HG03571 (cell line): ENCODE measurements at regions not wholly inside any gene's neighbourhood (a gene's known extent, or its start where the extent isn't known, plus 50 kb on each side); places are given as distances from the start of the nearest gene placed in this dataset.
"Not testable (repeated sequence)": the region's sequence is repeated elsewhere in the genome, so short reads cannot be mapped to it uniquely, and the experiment has no call there.

Experiments
- ATAC-seq: cut with Tn5 transposase; IDR thresholded peaks from one replicate; pipeline ENCODE4 v1.9.1; 2021; ENCODE audit not compliant: unreplicated experiment

GRCh38 chr10:2893991-2894390 is 173.4 kb upstream of the PFKP start:
- ATAC-seq, result no peak

DNA sequence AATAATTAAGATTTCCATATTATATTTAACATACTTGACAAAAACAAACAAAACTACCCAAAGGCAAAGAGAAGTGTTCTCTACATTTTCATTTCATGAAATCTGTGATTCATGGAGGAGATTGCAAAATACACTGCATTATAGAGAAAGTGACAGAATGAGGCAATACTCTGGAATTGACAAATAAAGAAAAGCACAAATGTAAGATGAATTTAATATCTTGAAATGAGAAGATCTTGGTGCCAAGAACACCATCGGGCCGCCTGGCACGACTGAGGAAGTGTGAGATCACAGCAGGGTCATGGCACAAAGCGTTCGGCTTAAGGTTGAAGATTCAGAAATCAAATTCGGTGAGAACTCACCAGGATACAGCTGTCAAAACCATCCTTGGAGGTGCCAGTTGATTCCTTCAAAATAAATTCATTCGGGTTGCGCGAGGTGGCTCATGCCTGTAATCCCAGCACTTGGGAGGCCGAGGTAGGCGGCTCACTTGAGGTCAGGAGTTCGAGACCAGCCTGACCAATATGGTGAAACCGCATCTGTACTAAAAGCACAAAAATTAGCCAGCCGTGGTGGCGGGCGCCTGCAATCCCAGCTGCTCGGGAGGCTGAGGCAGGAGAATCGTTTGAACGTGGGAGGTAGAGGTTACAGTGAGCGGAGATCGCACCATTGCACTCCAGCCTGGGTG is 174.0 kb upstream of the PFKP start:
- ATAC-seq, result no peak

DNA sequence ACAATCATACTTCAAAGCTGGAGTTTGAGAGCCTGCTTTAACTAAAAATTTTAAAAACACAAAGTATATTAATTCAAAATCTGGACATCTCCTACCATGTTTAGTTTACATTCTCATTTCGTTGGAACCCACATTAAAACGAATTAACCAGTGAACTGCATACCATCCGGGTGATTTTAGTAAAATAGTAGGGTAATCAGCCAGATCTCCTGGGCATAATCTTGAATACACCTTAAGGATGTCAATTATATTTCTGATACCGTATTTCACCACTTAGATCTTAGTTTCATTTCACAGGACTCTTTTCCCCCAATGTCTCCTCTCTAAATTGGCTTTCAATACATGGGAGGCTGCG is 175.6 kb upstream of the PFKP start:
- ATAC-seq, result no peak

DNA sequence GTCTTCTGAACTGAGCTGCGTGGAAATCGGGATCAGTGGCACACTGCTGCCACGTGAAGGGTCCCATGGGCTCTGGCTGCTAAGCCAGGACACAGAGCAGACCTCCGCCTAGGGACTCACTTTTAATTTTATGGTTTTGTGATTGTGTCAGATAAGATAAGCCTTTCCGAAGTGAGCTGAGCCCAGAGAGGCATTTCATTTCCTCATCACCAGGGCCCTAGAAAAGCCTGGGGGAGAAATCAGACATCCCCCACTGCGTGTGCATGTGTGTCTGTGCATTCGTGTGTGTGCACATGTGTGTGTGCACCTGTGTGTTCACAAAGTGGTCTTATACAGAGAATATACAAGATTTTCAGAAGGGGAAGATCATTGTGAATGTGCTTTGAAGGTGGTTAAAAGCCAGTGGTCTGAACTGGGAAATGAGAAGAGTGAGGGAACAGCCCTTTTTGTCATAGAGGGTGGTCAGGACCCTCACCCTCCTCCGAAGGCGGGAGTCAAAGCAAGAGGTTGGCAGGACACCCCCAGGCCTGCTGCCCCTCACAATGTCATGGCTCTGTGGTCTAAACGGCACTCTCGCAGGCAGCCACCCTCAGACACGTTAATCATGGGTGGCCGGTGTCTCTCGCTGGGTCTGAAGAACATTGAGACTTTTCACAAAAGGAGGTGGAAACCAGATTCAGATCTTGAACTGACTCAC is 176.1 kb upstream of the PFKP start:
- ATAC-seq, result no peak

DNA sequence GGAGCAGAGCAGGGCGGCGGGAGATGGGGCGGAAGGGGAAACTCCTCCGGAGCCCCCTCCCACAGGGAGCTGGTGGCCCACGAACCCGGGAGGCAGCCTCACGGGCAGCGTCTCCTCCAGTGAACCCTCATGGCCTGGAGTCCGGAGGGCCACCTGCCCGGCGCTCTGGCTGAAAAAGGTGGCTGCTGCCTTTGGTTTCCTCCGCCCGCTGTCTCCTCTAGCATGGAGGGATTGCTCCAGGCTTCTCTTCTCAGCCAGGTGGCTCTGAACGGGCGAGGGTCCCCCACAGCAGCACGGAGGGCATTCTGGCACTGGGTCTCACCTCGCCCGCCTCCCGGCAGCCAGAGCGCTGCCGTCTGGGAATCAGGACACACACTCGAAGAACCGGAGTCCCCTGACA is 177.3 kb upstream of the PFKP start:
- no peak for ATAC-seq

GRCh38 chr10:2888403-2889004 is 178.8 kb upstream of the PFKP start:
- ATAC-seq, result no peak

DNA sequence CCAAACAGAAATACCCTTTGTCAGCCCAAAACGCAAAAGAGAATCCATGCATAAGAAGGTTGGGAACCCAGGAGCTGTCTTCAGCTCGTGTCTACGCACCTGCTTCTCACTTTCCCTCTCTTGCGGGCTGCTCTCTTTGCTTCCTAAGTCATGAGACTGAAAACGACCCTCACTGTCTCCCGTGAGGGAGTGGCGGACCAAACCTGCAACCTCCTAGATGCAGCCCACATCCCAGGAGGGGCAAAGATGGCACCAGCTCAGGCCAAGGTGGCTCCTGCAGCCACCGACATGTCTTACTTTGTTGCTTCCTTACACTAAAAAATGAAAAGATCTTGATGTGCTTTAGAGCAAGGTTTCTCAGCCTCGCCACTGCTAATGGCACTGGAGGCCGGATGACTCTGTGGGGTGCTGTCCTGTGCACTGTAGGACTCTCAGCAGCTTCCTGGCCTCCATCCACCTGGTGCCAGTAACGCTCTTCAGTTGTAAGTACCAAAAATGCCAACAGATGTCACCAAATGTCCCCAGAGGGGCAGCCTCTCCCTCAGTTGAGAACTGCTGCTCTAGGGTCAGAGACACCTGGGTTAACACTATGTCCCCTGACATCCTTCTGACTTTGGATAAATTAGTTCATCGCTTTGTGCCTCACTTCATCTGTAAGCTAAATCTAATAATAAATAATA is 179.8 kb upstream of the PFKP start:
- no peak for ATAC-seq

- no peak for ATAC-seq
These were observed 180.7 kb upstream of the PFKP start for GRCh38 chr10:2886662-2887061.

DNA sequence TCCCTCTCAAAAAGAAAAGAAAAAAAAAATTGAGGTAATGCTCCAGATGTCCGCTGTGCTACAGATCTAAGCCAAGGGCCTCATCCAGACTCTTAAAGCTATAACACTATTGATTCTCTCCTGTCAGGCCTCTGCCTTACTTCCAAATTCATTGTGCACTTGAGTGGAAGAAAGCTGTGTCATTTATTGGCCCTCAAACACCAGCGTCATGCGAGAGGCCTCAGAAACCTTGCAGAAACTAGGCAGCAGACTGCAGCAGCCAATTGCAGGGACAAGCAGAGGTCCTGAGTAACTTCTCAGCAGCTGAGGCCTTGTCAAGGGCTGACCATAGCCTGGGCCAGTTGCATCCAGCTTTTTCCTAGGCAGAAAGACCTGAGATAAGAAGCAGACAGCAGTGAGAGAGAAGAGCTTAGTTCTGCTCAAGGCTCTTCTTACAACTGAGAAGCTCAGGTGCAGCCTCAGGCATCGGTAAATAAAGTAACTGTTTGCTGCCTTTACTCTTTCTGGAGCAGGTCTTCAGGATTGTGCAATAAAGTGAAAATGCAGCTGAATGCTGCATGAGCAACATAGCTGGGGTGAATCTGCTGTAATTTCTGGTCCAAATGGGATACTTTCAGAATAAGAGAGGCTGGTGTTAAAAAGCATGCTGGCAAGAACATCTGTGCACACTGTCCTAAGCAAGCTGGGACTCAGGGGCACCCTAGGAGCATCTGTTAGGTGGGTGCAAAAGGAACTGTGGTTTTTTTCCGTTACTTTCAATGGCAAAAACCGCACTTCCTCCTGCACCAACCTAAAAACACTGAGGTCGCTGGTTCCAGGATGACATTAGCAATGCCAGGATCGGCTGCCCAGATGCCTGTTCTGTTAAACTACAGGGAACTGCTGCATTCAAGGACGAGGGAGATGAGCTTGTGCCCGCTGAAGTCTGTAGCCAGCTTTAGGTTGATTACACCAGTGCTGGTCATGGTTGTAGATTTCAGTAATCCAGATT is 181.8 kb upstream of the PFKP start:
- no peak for ATAC-seq

GRCh38 chr10:2883983-2884540 is 183.3 kb upstream of the PFKP start:
- not testable (repeated sequence) for ATAC-seq

DNA sequence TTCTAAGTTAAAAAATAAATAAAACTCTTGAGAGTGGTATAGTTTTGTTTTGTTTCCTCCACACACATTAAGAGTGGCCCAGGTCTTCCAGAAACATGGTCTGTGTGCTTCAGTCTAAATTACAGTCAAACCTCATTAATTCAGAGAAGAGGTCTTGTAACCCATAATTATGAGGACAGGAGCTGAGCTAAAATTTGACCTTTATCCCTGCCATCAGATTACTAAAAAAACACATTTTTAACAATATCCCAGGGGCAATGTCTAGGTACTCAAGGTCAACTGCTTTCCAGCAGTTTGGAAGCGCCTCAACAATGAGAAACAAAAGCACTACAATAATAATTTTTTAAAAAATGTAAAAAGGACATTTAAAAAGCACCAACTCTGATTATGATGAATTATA is 184.1 kb upstream of the PFKP start:
- no peak for ATAC-seq

DNA sequence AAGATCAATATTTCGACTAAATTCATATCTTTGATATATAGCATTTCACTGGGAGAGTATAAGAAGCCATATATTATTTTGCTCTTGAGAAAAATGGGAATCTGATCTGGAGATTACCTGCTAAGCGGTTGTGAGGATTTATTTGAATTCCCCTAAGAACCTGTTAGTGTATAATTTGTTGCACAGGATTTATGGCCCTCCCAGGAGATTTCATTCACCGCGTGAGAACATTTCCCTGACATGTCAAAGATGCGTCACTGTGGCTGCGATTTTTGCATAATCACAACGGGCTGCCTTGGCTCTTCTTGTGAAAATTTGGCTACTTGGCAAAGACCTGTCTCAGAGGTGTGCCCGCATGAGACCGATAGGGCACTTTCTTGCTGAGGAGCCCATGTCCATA is 184.7 kb upstream of the PFKP start:
- ATAC-seq, result no peak

GRCh38 chr10:2881720-2882620 is 185.4 kb upstream of the PFKP start:
- ATAC-seq, result no peak

- not testable (repeated sequence) for ATAC-seq
These were observed 187.3 kb upstream of the PFKP start for GRCh38 chr10:2880050-2880449.

GRCh38 chr10:2878818-2879217 is 188.5 kb upstream of the PFKP start:
- no peak for ATAC-seq

GRCh38 chr10:2876032-2876431 is 191.3 kb upstream of the PFKP start:
- ATAC-seq, result no peak

DNA sequence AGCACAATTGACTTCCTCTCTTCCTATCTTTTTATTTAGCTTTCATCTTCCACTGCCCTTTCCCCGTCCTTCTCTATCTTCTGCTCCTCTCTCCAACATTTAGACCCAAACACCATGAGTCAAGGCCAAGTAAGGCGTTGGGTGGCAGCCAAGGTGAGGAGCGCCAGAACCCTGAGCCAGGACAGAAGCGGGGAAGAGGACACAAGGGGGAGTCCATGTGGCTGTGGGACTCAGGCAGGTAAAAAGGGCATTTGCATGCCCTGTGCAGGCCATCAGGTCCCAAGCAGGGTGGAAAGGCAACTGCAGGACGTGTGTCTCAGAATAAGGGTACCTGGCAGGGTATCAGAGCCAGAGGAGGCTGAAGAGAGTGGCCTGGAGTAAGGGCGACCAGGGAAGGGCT is 192.4 kb upstream of the PFKP start:
- ATAC-seq, result no peak

DNA sequence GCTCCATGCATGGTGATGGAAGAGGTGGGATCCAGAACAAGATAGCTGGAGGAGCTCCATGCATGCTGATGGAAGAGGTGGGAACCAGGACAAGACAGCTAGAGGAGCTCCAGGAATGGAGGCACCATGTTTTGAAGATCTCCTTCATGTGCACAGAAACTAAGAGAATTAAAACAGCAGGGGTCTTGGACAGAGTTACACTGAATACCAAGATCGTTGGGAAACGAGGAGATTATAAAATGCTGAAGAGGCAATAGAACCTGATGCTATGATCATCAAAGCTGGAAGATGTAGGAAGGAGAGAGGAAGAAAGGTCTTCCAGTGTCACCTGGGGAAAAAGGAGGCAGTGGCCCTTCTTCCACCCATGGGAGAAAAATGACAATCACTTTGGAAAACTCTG is 193.6 kb upstream of the PFKP start:
- no peak for ATAC-seq

DNA sequence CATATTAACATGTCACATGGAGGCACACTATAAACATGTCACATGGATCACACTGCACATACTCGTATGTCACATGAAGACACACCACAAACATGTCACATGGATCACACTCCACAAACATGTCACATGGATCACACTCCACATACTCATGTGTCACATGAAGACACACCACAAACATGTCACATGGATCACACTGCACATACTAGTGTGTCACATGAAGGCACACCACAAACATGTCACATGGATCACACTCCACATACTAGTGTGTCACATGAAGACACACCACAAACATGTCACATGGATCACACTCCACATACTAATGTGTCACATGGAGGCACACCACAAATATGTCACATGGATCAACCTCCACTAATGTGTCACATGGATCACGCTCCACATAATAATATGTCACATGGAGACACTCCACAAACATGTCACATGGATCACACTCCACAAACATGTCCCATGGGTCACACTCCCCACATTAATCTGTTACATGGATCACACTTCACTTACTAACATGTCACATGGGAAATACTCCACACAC is 195.6 kb upstream of the PFKP start:
- ATAC-seq, result no peak
